Head of caudate nucleus (tissue), 42 donors: ENCODE measurements at regions not wholly inside any gene's neighbourhood (a gene's known extent, or its start where the extent isn't known, plus 50 kb on each side); places are given as distances from the start of the nearest gene placed in this dataset.
A peak's percentile ranks its signal among the peaks of the same experiment; 100 is the strongest.

Source experiments
- DNase-seq, 42 donors: peaks; one replicate each; pipeline versions ENCODE4 v3.0.0 to v3.0.0-alpha.2; 2020 to 2021; ENCODE audit warnings: mixed read lengths in 7 of 42
- intact Hi-C: fragments of 100-400 bp; cut with DNase I; formaldehyde crosslinking; loops from one replicate; pipeline ENCODE4 v1.15.0; 2022

- no peak for DNase-seq
- intact Hi-C loops = no loop called here
These were observed 635.8 kb downstream of the DSC3 start for GRCh38 chr18:30406728-30407127.

- no peak for DNase-seq
These were observed 637.5 kb downstream of the DSC3 start for GRCh38 chr18:30405038-30405437.

GRCh38 chr18:30404422-30404821 lies 638.1 kb downstream of the DSC3 start:
- intact Hi-C loops = no loop called here
- DNase-seq = peak in 1 of 42 donors; percentile 2

More at GRCh38 chr18:30405038-30405437, 637.5 kb downstream of the DSC3 start:
- intact Hi-C loops = no loop called here

- intact Hi-C loops = no loop called here
- DNase-seq = no peak
These were observed 639.3 kb downstream of the DSC3 start for GRCh38 chr18:30403278-30403677.

- intact Hi-C loops = no loop called here
- no peak for DNase-seq
These were observed 655.1 kb downstream of the DSC3 start for GRCh38 chr18:30387401-30387800.

- intact Hi-C loops = no loop called here
These were observed 655.9 kb downstream of the DSC3 start for GRCh38 chr18:30386624-30387023.

GRCh38 chr18:30385684-30386083 lies 656.9 kb downstream of the DSC3 start:
- no peak for DNase-seq
- intact Hi-C loops = no loop called here

More at GRCh38 chr18:30386624-30387023, 655.9 kb downstream of the DSC3 start:
- DNase-seq = no peak

- intact Hi-C loops = no loop called here
- DNase-seq = no peak
These were observed 660.7 kb downstream of the DSC3 start for GRCh38 chr18:30381826-30382225.

- intact Hi-C loops = no loop called here
- no peak for DNase-seq
These were observed 664.4 kb downstream of the DSC3 start for GRCh38 chr18:30378097-30378496.

GRCh38 chr18:30376515-30376914 lies 666.0 kb downstream of the DSC3 start:
- no peak for DNase-seq
- intact Hi-C loops = no loop called here

- intact Hi-C loops = no loop called here
These were observed 680.5 kb downstream of the DSC3 start for GRCh38 chr18:30361864-30362540.

GRCh38 chr18:30359521-30359920 lies 683.0 kb downstream of the DSC3 start:
- intact Hi-C loops = no loop called here
- no peak for DNase-seq

More at GRCh38 chr18:30361864-30362540, 680.5 kb downstream of the DSC3 start:
- DNase-seq = no peak

- intact Hi-C loops = no loop called here
- no peak for DNase-seq
These were observed 684.0 kb downstream of the DSC3 start for GRCh38 chr18:30358555-30358954.

GRCh38 chr18:30352551-30353168 lies 689.9 kb downstream of the DSC3 start:
- intact Hi-C loops = no loop called here
- no peak for DNase-seq

- intact Hi-C loops = no loop called here
- DNase-seq = no peak
These were observed 692.3 kb downstream of the DSC3 start for GRCh38 chr18:30350263-30350662.

- DNase-seq = no peak
- intact Hi-C loops = no loop called here
These were observed 699.5 kb downstream of the DSC3 start for GRCh38 chr18:30343090-30343489.

GRCh38 chr18:30342675-30343074 lies 699.9 kb downstream of the DSC3 start:
- intact Hi-C loops = no loop called here
- DNase-seq = no peak

- intact Hi-C loops = no loop called here
- DNase-seq = no peak
These were observed 707.8 kb downstream of the DSC3 start for GRCh38 chr18:30334781-30335180.

- intact Hi-C loops = no loop called here
- no peak for DNase-seq
These were observed 709.2 kb downstream of the DSC3 start for GRCh38 chr18:30333310-30333709.

GRCh38 chr18:30328839-30329238 lies 713.7 kb downstream of the DSC3 start:
- no peak for DNase-seq
- intact Hi-C loops = no loop called here

- intact Hi-C loops = no loop called here
These were observed 740.4 kb downstream of the DSC3 start for GRCh38 chr18:30302181-30302580.

More at GRCh38 chr18:30302181-30302580, 740.4 kb downstream of the DSC3 start:
- DNase-seq = no peak
